COR-L47 (cell line): ENCODE measurements at regions not wholly inside any gene's neighbourhood (a gene's known extent, or its start where the extent isn't known, plus 50 kb on each side); places are given as distances from the start of the nearest gene placed in this dataset.
A peak's percentile ranks its signal among the peaks of the same experiment; 100 is the strongest.
"Not testable (repeated sequence)": the region's sequence is repeated elsewhere in the genome, so short reads cannot be mapped to it uniquely, and the experiment has no call there.

Source experiments
- DNase-seq: peaks from one replicate; lab custom pipeline; 2025; lab: John Stamatoyannopoulos, UW

- DNase-seq: no peak
These were observed 655.7 kb upstream of the INTU start for GRCh38 chr4:126976850-126977632.

GRCh38 chr4:126986005-126986404 lies 646.8 kb upstream of the INTU start:
- DNase-seq: no peak

GRCh38 chr4:126986828-126987227 lies 645.9 kb upstream of the INTU start:
- DNase-seq: no peak

GRCh38 chr4:126991965-126992364 lies 640.8 kb upstream of the INTU start:
- peak; percentile 68 for DNase-seq

GRCh38 chr4:126992910-126993309 lies 639.8 kb upstream of the INTU start:
- DNase-seq: no peak

- DNase-seq: no peak
These were observed 639.4 kb upstream of the INTU start for GRCh38 chr4:126993351-126993750.

GRCh38 chr4:126995235-126995634 lies 637.5 kb upstream of the INTU start:
- DNase-seq: no peak

GRCh38 chr4:127000110-127000509 lies 632.6 kb upstream of the INTU start:
- DNase-seq: no peak

- no peak for DNase-seq
These were observed 631.9 kb upstream of the INTU start for GRCh38 chr4:127000846-127001245.

- DNase-seq: no peak
These were observed 630.8 kb upstream of the INTU start for GRCh38 chr4:127001933-127002332.

- DNase-seq: no peak
These were observed 626.3 kb upstream of the INTU start for GRCh38 chr4:127006446-127006877.

- DNase-seq: no peak
These were observed 625.5 kb upstream of the INTU start for GRCh38 chr4:127007305-127007704.

- no peak for DNase-seq
These were observed 620.2 kb upstream of the INTU start for GRCh38 chr4:127012549-127012948.

GRCh38 chr4:127015667-127016117 lies 617.1 kb upstream of the INTU start:
- no peak for DNase-seq

- DNase-seq: no peak
These were observed 614.4 kb upstream of the INTU start for GRCh38 chr4:127018381-127018780.

GRCh38 chr4:127020831-127021230 lies 611.9 kb upstream of the INTU start:
- DNase-seq: not testable (repeated sequence)

- no peak for DNase-seq
These were observed 596.5 kb upstream of the INTU start for GRCh38 chr4:127036296-127036695.

- peak; percentile 39 for DNase-seq
These were observed 586.9 kb upstream of the INTU start for GRCh38 chr4:127045861-127046260.

GRCh38 chr4:127047930-127048329 lies 584.8 kb upstream of the INTU start:
- no peak for DNase-seq

GRCh38 chr4:127048376-127049044 lies 584.2 kb upstream of the INTU start:
- DNase-seq: no peak

- DNase-seq: no peak
These were observed 583.2 kb upstream of the INTU start for GRCh38 chr4:127049526-127049925.

GRCh38 chr4:127052742-127053141 lies 580.0 kb upstream of the INTU start:
- DNase-seq: no peak

- DNase-seq: peak; percentile 63
These were observed 577.4 kb upstream of the INTU start for GRCh38 chr4:127055357-127055756.
